ENCODE measurements at regions not wholly inside any gene's neighbourhood (a gene's known extent, or its start where the extent isn't known, plus 50 kb on each side); places are given as distances from the start of the nearest gene placed in this dataset.

DNA sequence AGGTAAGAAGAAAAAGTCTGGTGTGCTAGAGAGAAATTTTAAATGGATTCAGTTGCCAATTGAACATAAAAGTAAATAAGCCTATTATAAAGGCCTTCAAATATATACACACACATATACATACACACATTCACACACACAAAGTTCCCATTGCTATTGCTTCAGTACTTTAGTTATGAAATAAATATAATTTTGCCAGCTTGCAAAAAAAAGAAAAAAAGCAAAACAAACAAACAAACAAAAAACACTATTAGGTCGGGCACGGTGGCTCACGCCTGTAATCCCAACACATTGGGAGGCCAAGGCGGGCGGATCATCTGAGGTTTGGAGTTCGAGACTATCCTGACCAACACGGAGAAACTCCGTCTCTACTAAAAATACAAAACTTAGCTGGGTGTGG is 80.3 kb downstream of the SPIN4 start:
- no peak overlapping the region for H4K5ac ChIP-seq (ENCODE audit: low read depth, low read length)

More for the DNA sequence above, 80.3 kb downstream of the SPIN4 start:
- in situ Hi-C loops (cut with MboI; ENCODE audit: low sequenced_read_pairs): no loop called here
- Histone ChIP-seq H3K14ac (replicated peaks; ENCODE audit: low read depth, low read length) (no peak overlapping the region), H3K4me3 (ENCODE audit: insufficient read depth, low read depth, low read length) (no peak overlapping the region), H2AK9ac (replicated peaks; ENCODE audit: low read depth, low read length, poor library complexity) (no peak overlapping the region), H3K4me2 (ENCODE audit: low read depth, low read length) (no peak overlapping the region), H2BK15ac (ENCODE audit: low read depth, low read length) (no peak overlapping the region), H3K79me1 (ENCODE audit: low read depth in 1 of 2, low read length in 2 of 2) (no peaks in the 10 kb centered on the region), H3K9me3 (ENCODE audit: control insufficient read depth, insufficient read depth, low read length) (peaks cover 2% of the 10 kb centered on the region; the same call in 1 of the 2 replicates), H3K56ac (ENCODE audit: extremely low read depth, insufficient read depth, low read length) (no peak overlapping the region), H3K18ac (ENCODE audit: low read depth, low read length) (no peak overlapping the region), H4K8ac (ENCODE audit: low read depth in 2 of 2, low read length in 2 of 2) (no peak overlapping the region), H3K9me1 (ENCODE audit: insufficient read depth, low read length) (no peaks in the 10 kb centered on the region), H3K9ac (ENCODE audit: low read depth, low read length) (no peak overlapping the region), H2AFZ (replicated peaks; ENCODE audit: low read length, poor library complexity) (no peak overlapping the region), H3K4me1 (ENCODE audit: control insufficient read depth, insufficient read depth, low read length) (no peaks in the 10 kb centered on the region), H2BK120ac (ENCODE audit: low read depth, low read length) (no peak overlapping the region), H2AK5ac (ENCODE audit: low read depth, low read length) (no peak overlapping the region), H4K91ac (ENCODE audit: insufficient read depth, low read depth, low read length) (no peak overlapping the region), H3K4ac (ENCODE audit: low read depth, low read length) (no peak overlapping the region), H3K23ac (ENCODE audit: low read depth, low read length) (no peak overlapping the region), H3K27me3 (ENCODE audit: control insufficient read depth, insufficient read depth, low read length) (no peaks in the 10 kb centered on the region), H2BK5ac (ENCODE audit: low read depth, low read length, poor library complexity, severe bottlenecking) (no peak overlapping the region), H3K27ac (ENCODE audit: insufficient read depth, low read length) (no peak overlapping the region), H3K36me3 (ENCODE audit: control insufficient read depth, insufficient read depth, low read length) (no peaks in the 10 kb centered on the region), H4K20me1 (ENCODE audit: insufficient read depth, low read length) (no peaks in the 10 kb centered on the region), H2BK20ac (ENCODE audit: low read depth, low read length) (no peak overlapping the region)
- ATAC-seq (ENCODE audit: low read depth) (no peak), DNase-seq (no peak)
- ChIA-PET CTCF (interaction anchor here (0.6 kb wide), 2 partner anchors 21 to 33 kb away, joined by 3 to 4 read pairs; no protein-coding TSS in a partner anchor), POLR2A (ENCODE audit: unreplicated experiment) (no interaction called here)
- dilution Hi-C loops (cut with HindIII; ENCODE audit: low sequenced_read_pairs, unreplicated experiment): no loop called here
- 80% methylated on average over 4 of the region's 8 CpGs; no CpG with 5 or more reads in 1 of the 2 experiments for WGBS, 2 experiments (ENCODE audit: extremely low coverage in 2 of 2, insufficient read length in 1 of 2)
- intact Hi-C loops (cut with micrococcal nuclease): no loop called here
- TF ChIP-seq RFX5 (IDR thresholded peaks at IDR 0.05; ENCODE audit: low read depth, low read length) (no peak), MAFK (IDR thresholded peaks at IDR 0.05; ENCODE audit: low read depth, low read length) (peak; percentile 87), NFE2L2 (IDR thresholded peaks at IDR 0.05; ENCODE audit: low read depth, low read length) (no peak), RAD21 (IDR thresholded peaks at IDR 0.05; ENCODE audit: low read length) (no peak), CEBPB (IDR thresholded peaks at IDR 0.05; ENCODE audit: low read depth, low read length) (no peak), CHD1 (IDR thresholded peaks at IDR 0.05; ENCODE audit: low read depth, low read length) (no peak)
- TF ChIP-seq, protein P1, sequence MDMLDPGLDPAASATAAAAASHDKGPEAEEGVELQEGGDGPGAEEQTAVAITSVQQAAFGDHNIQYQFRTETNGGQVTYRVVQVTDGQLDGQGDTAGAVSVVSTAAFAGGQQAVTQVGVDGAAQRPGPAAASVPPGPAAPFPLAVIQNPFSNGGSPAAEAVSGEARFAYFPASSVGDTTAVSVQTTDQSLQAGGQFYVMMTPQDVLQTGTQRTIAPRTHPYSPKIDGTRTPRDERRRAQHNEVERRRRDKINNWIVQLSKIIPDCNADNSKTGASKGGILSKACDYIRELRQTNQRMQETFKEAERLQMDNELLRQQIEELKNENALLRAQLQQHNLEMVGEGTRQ (IDR thresholded peaks at IDR 0.05; ENCODE audit: low read depth, low read length): no peak
- no TSS peak for BruUV-seq (replicated peaks)
